Skin of body (tissue), 1 donor: ENCODE measurements at regions not wholly inside any gene's neighbourhood (a gene's known extent, or its start where the extent isn't known, plus 50 kb on each side); places are given as distances from the start of the nearest gene placed in this dataset.
"Not testable (repeated sequence)": the region's sequence is repeated elsewhere in the genome, so short reads cannot be mapped to it uniquely, and the experiment has no call there.

Experiments used
- DNase-seq: peaks from one replicate; lab custom pipeline; 2025; lab: John Stamatoyannopoulos, UW

GRCh38 chr10:6985644-6986043 lies 405.6 kb upstream of the PRKCQ start:
- DNase-seq: no peak

GRCh38 chr10:6984971-6985370 lies 404.9 kb upstream of the PRKCQ start:
- DNase-seq: no peak

- not testable (repeated sequence) for DNase-seq
Measured at GRCh38 chr10:6984016-6984415, 403.9 kb upstream of the PRKCQ start.

- DNase-seq: no peak
Measured at GRCh38 chr10:6980353-6980752, 400.3 kb upstream of the PRKCQ start.

- DNase-seq: peak; percentile 38
Measured at GRCh38 chr10:6979371-6979770, 399.3 kb upstream of the PRKCQ start.

- DNase-seq: no peak
Measured at GRCh38 chr10:6978187-6978627, 398.1 kb upstream of the PRKCQ start.

- no peak for DNase-seq
Measured at GRCh38 chr10:6977398-6978186, 397.5 kb upstream of the PRKCQ start.

- no peak for DNase-seq
Measured at GRCh38 chr10:6973899-6974298, 393.8 kb upstream of the PRKCQ start.

- no peak for DNase-seq
Measured at GRCh38 chr10:6972226-6972625, 392.1 kb upstream of the PRKCQ start.

GRCh38 chr10:6969659-6970058 lies 389.6 kb upstream of the PRKCQ start:
- no peak for DNase-seq

GRCh38 chr10:6964543-6964942 lies 384.5 kb upstream of the PRKCQ start:
- DNase-seq: no peak

GRCh38 chr10:6962576-6962975 lies 382.5 kb upstream of the PRKCQ start:
- DNase-seq: no peak

GRCh38 chr10:6958711-6959110 lies 378.6 kb upstream of the PRKCQ start:
- no peak for DNase-seq

- no peak for DNase-seq
Measured at GRCh38 chr10:6958254-6958653, 378.2 kb upstream of the PRKCQ start.

GRCh38 chr10:6957851-6958250 lies 377.8 kb upstream of the PRKCQ start:
- DNase-seq: no peak

GRCh38 chr10:6956562-6956961 lies 376.5 kb upstream of the PRKCQ start:
- DNase-seq: no peak

- DNase-seq: peak; percentile 47
Measured at GRCh38 chr10:6953271-6953801, 373.3 kb upstream of the PRKCQ start.

- no peak for DNase-seq
Measured at GRCh38 chr10:6951732-6952131, 371.7 kb upstream of the PRKCQ start.

GRCh38 chr10:6950133-6950532 lies 370.1 kb upstream of the PRKCQ start:
- DNase-seq: no peak

- no peak for DNase-seq
Measured at GRCh38 chr10:6944436-6944835, 364.4 kb upstream of the PRKCQ start.

GRCh38 chr10:6938384-6938783 lies 358.3 kb upstream of the PRKCQ start:
- DNase-seq: no peak

GRCh38 chr10:6936931-6937330 lies 356.9 kb upstream of the PRKCQ start:
- DNase-seq: no peak

GRCh38 chr10:6929148-6929830 lies 349.2 kb upstream of the PRKCQ start:
- no peak for DNase-seq
